Lung (tissue), 11 donors: ENCODE measurements at regions not wholly inside any gene's neighbourhood (a gene's known extent, or its start where the extent isn't known, plus 50 kb on each side); places are given as distances from the start of the nearest gene placed in this dataset.

Experiments used
- ATAC-seq: fragments of 200-7000 bp; cut with Tn5 transposase; one replicate; pipeline ENCODE4 v1.9.1; 2020; ENCODE audit warnings: moderate number of reproducible peaks; ENCODE audit not compliant: insufficient read depth, low FRiP score
- DNase-seq, 3 donors: peaks; one replicate each; pipeline ENCODE4 v3.0.0-alpha.2; 2013 to 2017
- H3K27ac ChIP-seq, 2 donors: one replicate each; pipeline ENCODE4 v1.5.1; 2013; ENCODE audit warnings: mild to moderate bottlenecking in 2 of 2, moderate library complexity in 2 of 2, control low read depth in 1 of 2, inconsistent platforms in 1 of 2, low read depth in 1 of 2, low read length in 1 of 2
- H3K27me3 ChIP-seq, 3 donors: one replicate each; pipeline ENCODE4 v1.5.1; 2013; ENCODE audit warnings: low read length in 2 of 3; ENCODE audit not compliant: control insufficient read depth in 3 of 3, insufficient read depth in 3 of 3
- H3K36me3 ChIP-seq, 4 donors: one replicate each; pipeline ENCODE4 v1.5.1; 2013; ENCODE audit warnings: low read length in 4 of 4, mild to moderate bottlenecking in 1 of 4, moderate library complexity in 1 of 4; ENCODE audit not compliant: control insufficient read depth in 4 of 4, insufficient read depth in 4 of 4
- H3K4me1 ChIP-seq, 5 donors: one replicate each; pipeline ENCODE4 v1.5.1; 2013; ENCODE audit warnings: low read length in 5 of 5, mild to moderate bottlenecking in 2 of 5, moderate library complexity in 1 of 5; ENCODE audit not compliant: control insufficient read depth in 5 of 5, insufficient read depth in 5 of 5
- H3K4me3 ChIP-seq: one replicate; pipeline ENCODE4 v1.5.1; 2013; ENCODE audit warnings: mild to moderate bottlenecking, control low read depth, moderate library complexity
- H3K9ac ChIP-seq, 2 donors: one replicate each; pipeline ENCODE4 v1.5.1; 2013; ENCODE audit warnings: low read length in 2 of 2, control low read depth in 1 of 2; ENCODE audit not compliant: insufficient read depth in 1 of 2
- H3K9me3 ChIP-seq, 4 donors: one replicate each; pipeline ENCODE4 v1.5.1; 2013; ENCODE audit warnings: low read length in 3 of 4, mild to moderate bottlenecking in 1 of 4, moderate library complexity in 1 of 4; ENCODE audit not compliant: control insufficient read depth in 4 of 4, insufficient read depth in 3 of 4
- CTCF ChIP-seq: IDR thresholded peaks from 2 replicates; pipeline ENCODE4 v1.5.1; 2012; ENCODE audit warnings: mild to moderate bottlenecking; ENCODE audit errors: control extremely low read depth, extremely low read depth
- WGBS, 2 donors: extraction: QIAGEN DNeasy Blood & Tissue Kit; methylation state at CpG; one replicate each; pipeline ENCODE4 v1.1.7; 2013; 5-methylcytosine and 5-hydroxymethylcytosine counted together
- donor health status: control.
- donor health status: control.
- donor health status: Bipolar disorder and iron deficiency.
- donor health status: healthy.
- donor health status: DM: yes; HTN: yes; CAD: no.

GRCh38 chr18:61957801-61958516 lies 65.2 kb upstream of the RNF152 start:
- Histone ChIP-seq H3K27ac (no peak overlapping the region), H3K36me3 (no peaks in the 10 kb centered on the region), H3K9me3 (peaks cover 0 to 3% (median 0%) of the 10 kb centered on the region in 4 donors), H3K27me3 (no peaks in the 10 kb centered on the region), H3K9ac (no peak overlapping the region), H3K4me3 (no peak overlapping the region), H3K4me1 (peaks cover 0 to 16% (median 4%) of the 10 kb centered on the region in 5 donors)
- WGBS, 2 donors, result 82 to 87% methylated on average over 13 of the region's 13 CpGs
- no peak for TF ChIP-seq CTCF
- ATAC-seq (no peak), DNase-seq (no peak)

GRCh38 chr18:61955644-61956043 lies 62.8 kb upstream of the RNF152 start:
- no peak for TF ChIP-seq CTCF
- no peaks in the 10 kb centered on the region for H3K27me3 ChIP-seq
- DNase-seq (no peak), ATAC-seq (no peak)
- peaks cover 0 to 16% (median 4%) of the 10 kb centered on the region in 5 donors for H3K4me1 ChIP-seq
- WGBS, 2 donors, result 60 to 64% methylated on average over 2 of the region's 2 CpGs
- no peaks in the 10 kb centered on the region for H3K36me3 ChIP-seq
- H3K27ac ChIP-seq, result no peak overlapping the region
- H3K9ac ChIP-seq, result no peak overlapping the region
- H3K4me3 ChIP-seq, result no peak overlapping the region
- peaks cover 0 to 3% (median 0%) of the 10 kb centered on the region in 4 donors for H3K9me3 ChIP-seq

- H3K9me3 ChIP-seq, result peaks cover 0 to 3% (median 0%) of the 10 kb centered on the region in 4 donors
- DNase-seq, result no peak
- no peak overlapping the region for H3K4me3 ChIP-seq
- no peak for ATAC-seq
- peaks cover 0 to 5% (median 0%) of the 10 kb centered on the region in 5 donors for H3K4me1 ChIP-seq
- no peak overlapping the region for H3K27ac ChIP-seq
- no peaks in the 10 kb centered on the region for H3K27me3 ChIP-seq
- no peak for TF ChIP-seq CTCF
- no peak overlapping the region for H3K9ac ChIP-seq
- WGBS, 2 donors, result 84 to 96% methylated on average over 5 of the region's 5 CpGs
- H3K36me3 ChIP-seq, result no peaks in the 10 kb centered on the region
These were observed 61.4 kb upstream of the RNF152 start for GRCh38 chr18:61954096-61954746.
